NCI-H460 (cell line): ENCODE measurements at regions not wholly inside any gene's neighbourhood (a gene's known extent, or its start where the extent isn't known, plus 50 kb on each side); places are given as distances from the start of the nearest gene placed in this dataset.

Source experiments
- DNase-seq: peaks from one replicate; pipeline ENCODE4 v3.0.0-alpha.2; 2016; ENCODE audit warnings: low read depth; ENCODE audit errors: extremely low read depth

DNA sequence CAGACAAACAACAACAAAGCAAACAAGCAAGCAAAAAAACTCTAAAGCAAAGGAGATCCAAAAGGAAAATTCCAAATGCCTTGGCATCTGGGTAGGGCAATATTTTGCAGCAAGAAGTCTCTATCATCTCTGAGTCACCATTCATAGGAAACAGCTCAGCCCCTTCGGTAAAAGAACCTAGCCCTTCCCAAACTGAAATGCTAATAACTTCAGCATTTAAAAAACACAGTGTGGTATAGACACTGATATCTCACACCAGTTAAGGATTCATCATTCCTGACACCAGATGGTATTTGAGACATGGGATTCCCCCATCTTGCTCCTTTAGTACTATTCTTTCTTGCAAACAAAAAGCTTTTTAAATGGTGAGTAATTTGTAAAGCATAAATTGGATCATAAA lies 491.8 kb downstream of the TXNL1 start:
- DNase-seq: no peak

DNA sequence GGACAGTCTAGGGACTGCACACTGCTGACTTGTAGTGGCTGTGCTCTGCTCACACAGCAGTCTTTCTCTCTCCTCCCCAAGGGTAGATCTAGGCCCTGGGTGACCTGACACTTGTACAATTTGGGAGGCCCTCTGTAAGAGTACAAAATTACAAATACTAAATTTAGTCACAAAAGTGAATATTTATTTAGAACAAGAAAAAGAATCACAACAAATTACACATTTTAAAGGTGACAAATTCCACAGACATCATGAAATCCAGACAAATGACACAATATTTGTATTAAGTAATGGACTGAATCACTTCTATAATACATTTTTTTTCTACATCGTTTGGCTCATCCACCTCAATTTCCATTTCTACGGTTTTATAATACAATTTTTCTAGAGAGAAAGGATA lies 496.4 kb downstream of the TXNL1 start:
- no peak for DNase-seq

GRCh38 chr18:56139792-56140254 lies 498.6 kb downstream of the TXNL1 start:
- DNase-seq: no peak

- DNase-seq: no peak
These were observed 499.0 kb downstream of the TXNL1 start for GRCh38 chr18:56139372-56139771.

GRCh38 chr18:56136105-56136504 lies 502.3 kb downstream of the TXNL1 start:
- no peak for DNase-seq

DNA sequence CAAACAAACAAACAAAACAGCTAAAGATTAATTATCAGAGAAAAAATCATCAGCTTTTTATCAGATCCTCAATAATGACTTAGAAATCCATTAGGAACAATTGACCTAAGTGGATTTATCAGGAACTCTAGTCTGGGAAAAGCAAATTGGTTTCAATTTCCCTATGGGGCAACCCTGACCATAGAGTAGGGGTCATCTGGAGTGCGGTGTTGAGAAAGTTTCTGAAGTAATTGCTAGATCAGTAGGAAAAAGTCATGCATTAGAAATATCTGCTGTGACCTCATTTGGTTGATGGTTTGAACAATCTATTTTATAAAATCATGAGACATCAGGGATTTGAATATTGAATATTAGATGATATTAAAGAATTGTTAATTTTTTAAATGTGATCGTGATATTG lies 507.9 kb downstream of the TXNL1 start:
- DNase-seq: no peak

DNA sequence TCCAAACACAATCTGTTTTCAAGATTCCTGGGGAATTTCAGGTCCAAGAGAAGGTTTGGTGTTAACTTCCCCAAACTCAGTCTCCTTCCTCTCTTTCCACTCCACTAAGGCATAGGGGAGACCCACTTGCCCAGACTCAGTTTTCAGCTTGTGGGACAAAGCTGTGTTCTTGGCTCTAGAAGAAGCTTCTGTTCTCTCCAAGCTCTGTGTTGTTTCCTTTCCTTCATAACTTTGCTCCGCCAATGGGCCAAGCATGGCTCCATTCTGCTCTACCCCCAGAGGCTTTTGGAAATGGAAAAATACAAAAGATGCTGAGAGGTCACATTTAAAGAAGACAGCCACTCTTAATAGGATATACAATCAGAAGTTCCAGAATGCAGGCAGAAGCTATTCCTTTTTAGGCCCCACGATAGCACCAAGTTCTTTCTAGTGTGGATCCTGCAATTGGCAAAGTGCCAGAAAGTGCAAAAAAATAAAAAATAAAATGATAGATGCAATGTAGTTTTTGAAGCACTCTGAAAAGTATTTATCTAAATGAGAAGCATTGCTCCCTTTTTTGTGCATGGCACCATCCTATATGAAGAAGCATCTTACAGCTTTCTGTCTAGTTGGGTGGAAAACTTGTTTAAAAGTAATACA lies 510.1 kb downstream of the TXNL1 start:
- no peak for DNase-seq

GRCh38 chr18:56127322-56128099 lies 510.9 kb downstream of the TXNL1 start:
- no peak for DNase-seq

DNA sequence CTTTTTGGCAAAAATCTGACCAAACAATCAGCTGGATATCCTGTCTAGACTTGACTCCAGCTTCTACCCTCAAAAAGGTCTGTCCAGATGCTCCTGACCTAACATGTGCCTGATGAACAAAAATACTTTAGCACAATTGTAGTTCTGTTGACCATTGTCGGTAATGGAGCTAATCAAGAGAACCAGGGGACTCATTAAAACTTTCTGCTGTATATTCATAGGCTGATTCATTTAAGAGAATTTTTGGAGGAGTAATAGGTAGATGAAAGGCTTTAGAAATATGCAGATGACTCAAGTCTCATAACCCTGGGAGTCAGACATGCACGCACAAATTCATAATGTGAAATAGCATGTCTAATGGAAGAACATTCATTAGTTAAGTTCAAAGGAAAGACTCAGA lies 514.2 kb downstream of the TXNL1 start:
- DNase-seq: no peak

GRCh38 chr18:56121669-56122068 lies 516.7 kb downstream of the TXNL1 start:
- DNase-seq: no peak

- DNase-seq: no peak
These were observed 517.6 kb downstream of the TXNL1 start for GRCh38 chr18:56120782-56121181.

DNA sequence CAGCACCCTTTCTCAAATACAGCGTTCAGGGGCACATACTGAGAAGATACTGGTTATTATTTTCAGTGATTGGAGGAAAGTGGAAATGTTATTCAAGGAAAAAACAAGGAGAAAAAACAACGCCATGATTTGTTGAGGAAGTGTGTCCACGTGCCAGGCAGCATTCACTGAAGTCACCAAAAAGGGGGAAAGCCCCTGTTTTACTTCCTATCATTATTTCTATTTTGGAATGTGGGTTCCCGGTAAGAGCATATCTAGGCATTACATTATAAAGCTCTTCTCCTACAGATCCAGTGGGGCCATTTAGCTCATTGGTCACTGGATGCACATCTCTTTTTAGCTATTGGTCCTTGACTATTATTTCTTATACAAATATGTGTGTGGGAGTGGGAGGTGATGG lies 518.7 kb downstream of the TXNL1 start:
- no peak for DNase-seq

GRCh38 chr18:56118422-56118821 lies 520.0 kb downstream of the TXNL1 start:
- no peak for DNase-seq

DNA sequence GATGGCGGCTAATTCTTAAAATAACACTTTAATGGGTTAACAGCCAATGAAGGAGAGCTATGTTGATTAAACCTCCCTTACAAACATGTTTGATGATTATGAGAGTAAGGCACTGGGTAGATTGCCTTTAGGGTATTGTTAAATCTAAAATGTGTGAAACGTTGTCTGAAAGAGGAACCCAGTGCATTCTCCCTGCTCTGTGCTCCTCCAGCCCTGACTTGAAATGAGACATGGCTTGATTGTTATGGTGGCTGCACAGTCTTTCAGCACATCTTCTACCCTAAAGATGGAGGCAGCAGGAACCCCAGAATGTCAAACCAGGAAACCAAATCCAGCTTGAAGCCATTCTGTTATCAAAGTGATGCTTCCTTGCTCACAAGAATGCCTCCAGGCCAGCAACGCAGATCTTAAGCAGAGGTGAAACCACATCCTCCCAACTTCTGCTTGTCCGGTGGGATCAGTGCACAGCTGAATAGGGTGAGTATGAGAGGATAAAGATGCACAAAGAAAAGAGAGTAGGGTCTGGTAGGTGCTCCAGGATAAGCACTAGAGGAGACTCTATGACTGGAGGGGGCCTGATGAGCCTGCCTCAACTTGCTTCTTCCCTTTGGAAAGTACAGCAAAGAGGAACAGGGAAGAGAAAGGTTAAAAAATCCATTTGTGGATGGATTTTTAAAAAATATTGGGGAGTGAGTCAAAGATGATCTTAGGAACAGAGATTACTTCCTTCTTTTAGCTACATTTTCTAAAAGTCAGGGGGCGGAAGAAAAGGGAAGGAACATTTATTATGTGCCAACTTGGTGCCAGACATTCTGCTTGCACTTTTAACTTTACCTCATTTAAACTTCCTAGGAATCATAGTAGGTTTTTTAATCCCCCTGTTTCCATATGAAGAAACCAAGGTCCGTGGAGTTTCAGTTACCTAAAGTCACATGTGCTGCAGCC lies 523.0 kb downstream of the TXNL1 start:
- DNase-seq: no peak

GRCh38 chr18:56112984-56113383 lies 525.0 kb upstream of the TCF4 start:
- no peak for DNase-seq

- no peak for DNase-seq
These were observed 524.2 kb upstream of the TCF4 start for GRCh38 chr18:56112013-56112749.

DNA sequence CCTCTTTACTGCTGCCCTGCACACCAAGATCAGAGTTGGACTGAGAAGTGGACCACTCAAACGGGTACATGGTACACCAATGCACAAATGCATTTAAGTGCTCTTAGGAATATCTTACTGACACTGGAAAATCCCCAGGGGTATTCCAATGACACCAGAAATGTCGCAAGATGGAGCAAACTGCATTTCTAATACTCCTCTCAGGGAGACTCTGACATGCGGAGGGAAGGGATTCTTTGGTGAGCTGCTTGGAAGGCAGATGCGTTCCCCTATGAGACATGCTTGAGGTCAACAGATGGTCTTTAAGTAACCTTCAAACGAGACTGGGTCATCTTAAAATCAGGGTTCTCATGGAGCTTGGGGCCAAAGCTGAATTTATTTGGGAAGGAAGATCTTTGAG lies 521.8 kb upstream of the TCF4 start:
- no peak for DNase-seq

DNA sequence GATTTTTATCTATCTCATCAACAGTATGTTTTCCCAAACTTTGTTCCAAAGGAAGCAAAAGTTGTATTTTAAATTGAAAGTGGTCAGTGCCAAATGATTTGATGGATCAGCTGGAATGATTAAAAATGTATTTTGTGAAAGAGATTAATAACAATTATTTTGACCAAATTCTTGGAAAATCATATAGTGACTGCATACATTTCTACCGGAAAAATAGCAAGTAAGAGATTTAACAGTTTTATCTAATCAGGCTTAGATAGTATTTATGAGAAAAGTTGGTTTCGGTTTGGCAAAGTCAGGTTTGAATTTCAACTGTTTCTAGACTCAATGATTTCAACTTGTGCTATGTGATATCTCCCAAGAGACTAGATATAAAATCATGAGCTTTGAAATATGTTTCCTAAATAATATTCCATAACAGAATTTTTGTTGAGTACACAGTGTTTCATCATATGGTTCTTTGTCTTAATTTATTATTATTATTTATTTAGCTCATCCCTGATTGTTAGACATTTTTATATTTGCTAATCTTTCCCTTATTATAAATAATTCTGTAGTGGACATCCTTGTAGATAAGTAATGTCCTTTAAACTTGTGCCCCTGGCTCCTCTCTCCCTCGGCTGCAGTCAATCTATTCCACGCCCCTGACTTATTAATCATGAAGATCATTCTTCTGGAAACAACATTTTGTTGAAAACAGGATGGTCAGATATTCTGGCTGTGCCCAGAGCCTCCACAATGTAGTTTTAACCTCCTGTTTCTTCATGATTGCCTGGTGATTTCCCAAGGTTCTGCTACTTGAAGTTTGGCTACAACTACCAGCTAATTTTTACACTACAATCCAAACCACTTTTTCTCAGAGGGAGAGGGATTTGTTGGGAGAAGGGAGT lies 520.7 kb upstream of the TCF4 start:
- DNase-seq: no peak

DNA sequence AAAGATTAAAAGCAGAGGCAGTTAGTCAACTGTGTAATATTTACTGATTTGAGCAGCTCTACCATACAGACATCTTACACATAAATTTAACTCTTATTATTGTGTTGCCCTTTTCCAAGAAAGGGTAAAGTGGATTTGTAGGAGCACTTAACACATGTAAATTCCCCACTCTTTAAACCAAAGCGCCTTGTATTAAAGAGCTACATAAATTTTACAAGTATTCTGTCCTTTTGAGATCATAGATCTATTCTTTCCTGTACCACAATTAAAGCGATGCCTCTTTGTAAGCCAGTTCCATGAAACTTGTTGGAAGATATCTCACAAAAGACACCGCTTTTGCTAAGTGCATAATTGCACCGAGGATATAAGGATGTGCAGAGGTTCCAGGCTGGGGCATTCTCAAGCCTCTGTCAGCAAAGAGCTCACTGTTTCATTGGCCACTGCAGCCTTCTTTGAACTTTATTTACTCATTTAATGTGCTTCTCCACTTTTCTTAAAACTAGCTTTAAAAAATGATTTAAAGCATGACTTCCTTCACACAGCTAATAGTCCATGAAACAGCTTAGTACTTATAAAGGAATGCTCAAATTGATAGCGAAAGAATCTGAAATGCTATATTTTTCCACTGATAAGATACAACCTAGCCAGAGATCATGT lies 520.0 kb upstream of the TCF4 start:
- DNase-seq: no peak
